Stimulated activated CD4-positive, alpha-beta T cell treated with anti-CD3 and anti-CD28 coated beads, TNF-alpha, amount 100 ng/mL, for 1 hour (primary cell): ENCODE measurements at regions not wholly inside any gene's neighbourhood (a gene's known extent, or its start where the extent isn't known, plus 50 kb on each side); places are given as distances from the start of the nearest gene placed in this dataset.
"Not testable (repeated sequence)": the region's sequence is repeated elsewhere in the genome, so short reads cannot be mapped to it uniquely, and the experiment has no call there.

Source experiments
- DNase-seq, 3 donors: peaks; one replicate each; pipeline ENCODE4 v3.0.0-alpha.2; 2020; ENCODE audit warnings: low read depth in 3 of 3, low spot score in 1 of 3

DNA sequence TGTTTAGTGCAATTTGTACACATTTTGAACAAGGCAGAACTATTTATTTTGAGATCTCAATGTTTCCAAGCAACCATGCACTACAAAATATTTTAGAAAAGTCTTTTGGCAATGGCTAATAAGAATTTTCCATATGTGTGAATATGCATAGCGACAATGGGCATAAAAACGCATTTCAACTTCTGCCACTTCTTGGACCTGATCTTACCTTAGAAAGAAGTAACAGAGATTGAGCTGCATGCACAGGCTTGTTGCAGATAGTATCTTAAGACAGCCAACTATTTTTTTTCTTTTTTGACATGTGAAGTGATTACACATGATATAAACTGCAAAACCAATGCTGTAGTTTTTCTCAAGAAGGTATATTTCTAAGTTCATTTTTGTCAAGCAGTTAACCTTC lies 210.4 kb upstream of the PHACTR1 start:
- no peak for DNase-seq

DNA sequence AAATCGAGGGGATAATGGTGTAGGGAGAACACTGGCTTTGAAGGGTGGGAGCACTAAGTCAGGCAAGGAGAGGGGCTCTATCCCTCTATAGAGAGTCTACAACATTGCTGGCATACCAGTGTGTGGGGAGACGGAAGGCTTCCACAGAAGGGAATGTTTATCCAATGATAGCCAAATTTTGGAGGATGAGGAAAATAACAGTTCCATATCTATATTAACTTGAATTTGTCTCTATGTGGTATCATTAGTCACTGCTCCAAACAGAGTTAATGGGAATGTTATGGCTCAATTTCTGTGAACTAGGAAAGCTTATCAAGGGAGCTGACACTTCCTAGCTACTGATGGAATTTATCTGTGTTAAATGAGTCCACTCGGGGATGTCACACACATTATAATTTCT lies 208.9 kb upstream of the PHACTR1 start:
- DNase-seq = no peak

DNA sequence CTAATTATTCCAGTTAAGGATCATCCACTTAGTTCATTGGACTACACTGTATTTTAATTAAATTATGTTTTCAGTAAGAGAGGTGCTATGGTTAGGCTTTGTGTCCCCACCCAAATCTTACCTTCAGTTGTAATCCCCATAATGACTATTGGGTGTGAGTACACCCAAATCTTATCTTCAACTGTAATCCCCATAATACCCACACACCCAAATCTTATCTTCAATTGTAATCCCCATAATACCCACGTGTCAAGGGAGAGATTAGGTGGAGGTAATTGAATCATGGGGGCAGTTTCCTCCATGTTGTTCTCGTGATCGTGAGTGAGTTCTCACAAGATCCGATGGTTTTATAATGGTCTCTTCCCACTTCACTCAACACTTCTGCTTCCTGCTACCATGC lies 208.0 kb upstream of the PHACTR1 start:
- DNase-seq = no peak

DNA sequence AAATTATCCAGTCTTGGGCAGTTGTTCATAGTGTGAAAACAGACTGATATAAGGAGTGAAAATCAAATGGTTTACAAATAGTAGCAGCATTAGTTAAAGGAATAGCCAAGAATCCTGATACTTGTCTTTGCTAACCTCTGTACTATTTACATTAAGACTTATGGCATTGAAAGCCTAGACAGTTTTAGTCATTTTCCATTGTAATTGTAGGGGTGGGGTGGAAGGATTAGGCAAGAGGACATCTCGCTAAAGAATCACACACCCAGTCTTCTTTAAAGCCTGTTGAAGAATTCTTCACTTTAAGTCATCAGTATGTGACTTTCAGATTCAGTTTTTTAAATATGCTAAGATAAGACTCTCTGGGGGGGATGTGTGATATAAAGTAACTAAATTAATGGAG lies 207.5 kb upstream of the PHACTR1 start:
- DNase-seq = no peak

DNA sequence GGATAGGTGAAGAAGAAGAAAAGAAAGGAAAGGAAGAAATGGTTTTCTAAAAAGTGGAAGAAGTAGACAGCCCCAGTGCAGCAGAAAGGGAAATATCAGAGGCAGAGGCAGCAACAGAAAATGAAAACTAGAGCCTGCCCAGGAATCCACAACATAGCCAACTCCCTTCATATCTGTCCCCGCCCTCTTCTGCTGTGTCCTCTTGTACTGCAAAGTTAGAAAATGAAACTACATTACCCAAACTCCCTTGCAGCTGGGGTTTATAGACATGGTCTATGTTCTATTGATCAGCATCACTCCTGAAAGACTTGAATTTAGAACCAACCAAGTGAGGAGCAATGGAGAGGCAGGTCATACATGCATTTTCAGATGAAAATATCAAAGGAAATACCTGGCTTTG lies 200.5 kb upstream of the PHACTR1 start:
- DNase-seq = no peak

DNA sequence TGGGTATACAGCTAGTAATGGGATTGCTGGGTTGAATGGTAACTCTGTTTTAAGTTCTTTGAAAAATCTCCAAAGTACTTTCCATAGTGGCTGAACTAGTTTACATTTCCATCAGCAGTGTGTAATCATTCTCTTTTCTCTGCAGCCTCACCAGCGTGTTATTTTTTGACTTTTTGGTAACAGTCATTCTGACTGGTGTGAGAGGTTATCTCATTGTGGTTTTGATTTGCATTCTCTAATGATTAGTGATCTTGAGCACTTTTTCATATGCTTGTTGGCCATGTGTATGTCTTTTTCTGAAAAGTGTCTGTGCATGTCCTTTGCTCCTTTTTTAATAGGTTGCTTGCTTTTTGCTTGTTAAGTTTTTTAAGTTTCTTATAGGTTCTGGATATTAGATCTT lies 194.2 kb upstream of the PHACTR1 start:
- DNase-seq = no peak

DNA sequence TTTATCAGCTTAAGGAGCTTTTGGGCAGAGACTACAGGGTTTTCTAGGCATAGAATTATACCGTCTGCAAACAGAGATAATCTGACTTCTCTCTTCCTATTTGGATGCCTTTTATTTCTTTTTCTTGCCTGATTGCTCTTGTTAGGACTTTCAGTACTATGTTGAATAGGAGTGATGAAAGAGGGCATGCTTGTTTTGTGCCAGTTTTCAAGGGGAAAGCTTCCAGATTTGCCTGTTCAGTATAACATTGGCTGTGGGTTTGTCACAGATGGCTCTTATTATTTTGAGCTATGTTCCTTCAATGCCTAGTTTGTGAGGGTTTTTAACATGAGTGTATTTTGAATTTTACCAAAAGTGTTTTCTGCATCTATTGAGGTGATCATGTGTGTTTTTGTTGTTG lies 192.8 kb upstream of the PHACTR1 start:
- DNase-seq = no peak

DNA sequence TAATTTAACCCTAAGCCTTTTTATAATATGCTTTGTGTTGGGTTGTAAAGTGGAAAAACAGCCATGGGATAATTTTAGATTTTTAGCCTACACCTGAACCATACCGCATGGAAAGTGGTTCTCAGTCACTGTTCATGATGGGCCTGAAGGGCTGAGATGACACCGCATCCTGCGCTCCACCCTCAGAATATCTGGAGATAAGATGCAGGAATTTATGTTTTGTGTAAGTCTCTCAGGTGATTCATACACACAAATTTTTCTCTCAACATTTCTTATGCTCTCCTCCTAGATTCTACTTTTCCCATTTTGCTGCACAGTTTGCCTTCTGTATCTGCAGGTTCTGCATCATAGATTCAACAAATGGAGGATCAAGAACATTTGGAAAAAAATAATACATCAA lies 191.3 kb upstream of the PHACTR1 start:
- DNase-seq = no peak

DNA sequence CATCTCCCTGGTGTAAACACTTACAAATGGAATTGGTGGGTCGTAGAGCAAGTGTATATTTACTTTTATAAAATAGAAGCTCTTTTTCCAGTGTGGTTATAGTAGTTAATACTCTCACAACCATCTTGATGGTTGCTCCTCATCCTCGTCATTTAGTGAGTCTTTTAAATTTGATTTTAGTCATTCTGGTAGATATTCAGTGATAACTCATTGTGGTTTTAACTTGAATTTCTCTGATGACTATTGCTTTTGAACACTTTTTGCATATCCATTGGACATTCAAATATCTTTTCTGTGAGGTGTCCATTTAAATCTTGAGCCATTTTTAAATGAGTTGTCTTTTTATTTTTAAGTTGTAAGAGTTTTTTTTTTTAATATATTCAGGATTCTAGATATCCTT lies 189.2 kb upstream of the PHACTR1 start:
- no peak for DNase-seq

DNA sequence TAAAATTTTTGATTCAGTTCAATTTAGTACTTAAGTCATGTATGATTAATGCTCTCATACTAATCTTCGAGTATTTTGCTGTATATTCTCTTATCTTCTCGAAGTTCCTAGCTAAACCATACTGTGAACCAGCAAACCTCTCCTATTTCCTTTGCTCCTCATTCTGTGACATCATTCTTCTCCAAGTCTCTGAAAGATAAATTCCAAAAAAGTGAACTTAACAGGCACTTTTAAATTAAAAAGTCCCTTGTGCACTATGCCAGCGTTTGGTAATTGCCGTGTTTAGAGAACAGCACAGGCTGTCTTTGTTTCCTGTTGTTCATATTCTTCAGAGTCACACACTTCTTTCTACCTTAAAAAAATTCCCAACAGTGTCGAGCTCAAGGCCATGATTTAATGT lies 188.4 kb upstream of the PHACTR1 start:
- no peak for DNase-seq

DNA sequence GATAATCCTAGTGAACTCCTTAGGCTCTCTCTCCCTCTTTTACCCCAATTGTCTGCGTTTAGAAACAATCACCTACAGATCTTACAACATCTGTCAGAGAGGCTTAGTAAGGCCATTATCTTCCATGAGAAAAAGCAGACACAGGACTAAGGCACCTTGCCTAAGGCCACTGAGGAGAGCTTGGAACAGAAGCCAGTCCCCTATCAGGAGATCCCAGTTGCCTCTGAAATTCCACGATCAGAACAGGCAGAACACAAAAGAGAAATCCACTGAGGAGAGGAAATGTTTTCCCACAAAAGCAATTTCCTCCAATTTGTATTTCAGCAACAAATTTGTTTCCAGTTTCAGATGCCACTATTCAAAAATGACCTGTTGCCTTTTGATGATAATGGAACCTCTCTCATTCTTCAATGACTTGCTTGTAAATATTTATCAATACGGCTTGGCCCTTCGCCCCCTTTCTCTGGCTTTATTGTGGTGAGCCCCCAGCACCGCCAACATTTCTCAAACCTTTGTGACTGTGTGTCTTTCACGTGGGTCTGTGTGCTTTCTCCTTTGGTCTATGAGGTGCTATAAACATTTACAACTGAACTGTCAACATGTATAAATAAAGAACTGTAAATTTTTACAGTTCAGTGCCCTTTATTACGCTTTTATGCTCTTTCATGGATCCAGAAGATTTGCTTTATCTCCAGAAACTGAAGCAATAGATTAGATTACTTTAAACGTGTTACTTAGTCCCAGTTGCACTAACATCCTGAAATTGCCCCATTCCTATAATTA lies 187.8 kb upstream of the PHACTR1 start:
- no peak for DNase-seq

DNA sequence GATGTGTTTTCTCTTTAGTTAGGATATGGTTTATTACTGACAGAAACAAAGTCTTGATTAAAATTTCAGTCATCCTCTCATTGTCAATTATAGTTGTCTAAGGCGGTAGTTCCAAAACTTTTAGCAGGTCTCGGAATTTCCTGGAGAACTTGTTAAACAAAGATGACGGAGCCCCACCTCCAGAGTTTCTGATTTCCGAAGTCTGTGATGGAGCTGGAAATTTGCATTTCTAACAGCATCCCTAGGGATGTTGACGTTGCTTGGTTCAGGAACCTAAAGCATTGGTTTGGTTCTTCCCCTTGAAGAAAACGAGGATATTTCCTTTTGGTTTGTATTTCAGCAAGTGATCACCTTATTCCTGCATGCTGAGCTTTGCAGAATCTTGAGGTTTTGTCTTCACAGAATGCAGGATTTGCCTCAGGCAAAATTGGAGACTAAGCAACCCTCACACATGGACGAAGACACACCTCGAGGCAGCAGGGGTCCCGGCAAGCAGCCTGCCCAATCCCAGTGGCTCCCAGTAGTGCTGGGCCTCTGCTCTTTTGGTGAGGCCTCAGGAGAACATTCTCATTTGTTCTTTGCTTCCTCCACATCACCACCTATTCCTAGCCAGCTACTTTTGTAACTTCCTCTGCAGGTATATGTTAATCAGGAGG lies 187.1 kb upstream of the PHACTR1 start:
- no peak for DNase-seq

DNA sequence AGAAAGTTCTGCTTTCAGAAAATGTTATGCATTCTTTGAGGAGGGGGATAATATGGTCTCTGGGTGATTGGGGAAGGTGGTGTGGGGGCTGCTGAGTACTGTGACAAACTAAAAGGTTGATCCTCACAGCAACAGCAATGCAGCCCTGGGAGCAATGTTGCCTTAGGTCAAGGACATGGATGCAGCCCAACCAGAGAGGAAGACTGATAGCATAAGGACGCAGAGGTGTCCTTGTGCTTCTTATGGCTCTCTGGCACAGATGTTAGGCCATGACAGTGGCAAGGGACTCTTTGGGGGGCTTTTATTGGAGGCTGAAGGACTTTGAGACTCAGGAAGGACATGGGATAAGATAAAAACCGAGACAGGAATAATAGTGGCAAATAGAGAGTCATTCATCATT lies 186.2 kb upstream of the PHACTR1 start:
- no peak for DNase-seq

DNA sequence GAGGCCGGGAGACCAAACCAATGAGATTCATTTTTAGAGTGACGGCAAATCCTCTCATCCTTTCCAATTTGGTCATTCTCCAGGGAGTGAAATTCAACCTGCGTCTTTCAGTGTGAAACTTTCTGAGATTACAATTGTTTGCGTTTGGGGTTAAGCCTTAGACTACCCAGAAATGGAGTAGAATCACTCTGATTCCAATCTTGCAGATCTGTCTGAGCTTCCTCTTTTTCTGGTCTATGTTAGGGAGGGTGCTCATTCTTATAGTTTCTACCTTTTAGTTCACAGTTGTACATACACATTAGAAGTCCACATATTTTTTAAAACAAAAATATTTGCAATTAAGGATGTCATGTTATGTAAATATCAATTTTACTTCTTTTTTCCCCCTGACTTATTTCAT lies 183.0 kb upstream of the PHACTR1 start:
- no peak for DNase-seq

DNA sequence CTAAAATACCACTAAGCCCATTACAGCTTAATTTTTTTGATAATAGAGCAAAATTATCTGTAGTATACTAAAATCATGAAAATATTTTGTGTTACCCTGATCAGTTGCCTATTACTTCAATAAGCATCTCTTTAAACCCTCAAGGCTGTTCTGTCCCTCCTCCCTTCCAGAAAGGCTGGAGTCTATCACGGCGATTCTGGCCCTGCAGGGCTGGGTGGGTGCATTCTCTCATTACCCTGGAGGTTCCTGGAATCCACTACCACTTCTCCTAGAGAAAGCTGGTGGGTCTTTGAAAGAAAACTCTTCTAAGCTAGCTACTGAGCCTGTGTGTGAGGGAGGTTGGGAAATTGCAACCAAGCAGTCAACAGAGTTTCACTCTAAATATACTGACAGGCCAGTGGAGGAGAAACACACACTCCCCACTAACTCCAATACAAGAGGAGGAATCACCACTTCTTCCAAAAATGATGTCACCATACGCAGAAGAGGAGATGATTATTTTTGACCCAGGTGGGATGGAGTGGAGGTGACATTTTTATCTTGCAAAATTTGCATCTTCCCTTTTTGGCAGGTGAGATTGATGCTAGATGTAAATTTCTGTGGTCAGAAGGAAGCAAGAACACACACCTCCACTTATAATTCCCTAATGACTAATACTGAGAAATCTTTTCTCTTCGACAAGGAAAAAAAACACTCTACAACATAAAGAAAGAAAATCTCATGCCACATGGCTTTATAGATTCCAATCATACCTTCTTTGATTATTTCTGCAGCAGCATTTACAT lies 182.3 kb upstream of the PHACTR1 start:
- DNase-seq = no peak

DNA sequence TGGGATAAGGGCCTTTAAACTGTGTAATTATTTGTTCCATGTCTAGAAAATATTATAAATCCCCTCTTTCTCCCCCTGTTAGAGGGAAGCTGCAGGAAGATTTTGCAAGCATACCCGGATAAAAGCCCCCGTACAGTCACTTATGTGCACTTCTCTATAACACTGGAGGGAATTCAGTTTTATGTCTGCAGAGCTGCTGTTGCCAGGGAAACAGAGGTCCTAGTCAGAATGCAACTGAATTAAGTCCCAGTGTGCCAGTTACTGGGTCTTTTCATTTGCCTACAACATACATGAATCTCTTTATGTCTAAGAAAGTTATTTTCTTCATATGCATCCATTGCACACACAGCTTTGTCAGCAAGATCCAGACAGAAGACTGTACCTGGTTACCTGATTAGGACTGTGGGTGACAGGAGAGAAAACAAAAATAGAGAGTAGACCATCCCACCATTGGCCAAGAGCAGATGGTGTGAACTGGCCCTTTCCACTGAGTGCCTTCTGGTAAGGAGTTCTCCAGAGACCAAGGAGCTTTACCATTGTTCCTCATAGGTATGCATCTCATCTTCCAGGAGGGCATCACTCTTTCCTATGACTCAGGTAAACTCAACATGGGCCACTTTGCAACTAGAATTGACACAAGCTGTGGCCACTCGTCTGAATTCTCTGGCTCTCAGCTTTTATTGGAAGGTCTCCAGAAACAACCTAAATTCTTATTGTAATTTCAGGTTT lies 180.8 kb upstream of the PHACTR1 start:
- DNase-seq = no peak

DNA sequence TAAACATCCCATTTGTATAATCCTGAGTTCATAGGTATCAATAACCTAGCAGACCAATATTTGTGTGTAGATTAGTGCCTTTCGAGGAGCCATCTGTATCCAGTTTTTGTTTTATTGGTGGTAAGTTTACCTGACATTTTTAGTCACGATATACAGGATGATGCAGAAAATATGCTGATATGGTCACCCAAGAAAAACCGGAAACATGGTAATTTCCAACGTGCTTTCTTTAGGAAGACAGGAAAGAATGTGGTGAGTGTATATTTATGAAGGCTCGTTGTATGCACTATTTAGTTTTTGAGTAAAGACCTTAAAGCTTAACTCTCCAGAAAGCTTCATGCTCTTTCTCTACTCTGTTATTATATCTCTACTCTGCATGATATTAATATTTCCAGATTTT lies 180.2 kb upstream of the PHACTR1 start:
- DNase-seq = no peak

DNA sequence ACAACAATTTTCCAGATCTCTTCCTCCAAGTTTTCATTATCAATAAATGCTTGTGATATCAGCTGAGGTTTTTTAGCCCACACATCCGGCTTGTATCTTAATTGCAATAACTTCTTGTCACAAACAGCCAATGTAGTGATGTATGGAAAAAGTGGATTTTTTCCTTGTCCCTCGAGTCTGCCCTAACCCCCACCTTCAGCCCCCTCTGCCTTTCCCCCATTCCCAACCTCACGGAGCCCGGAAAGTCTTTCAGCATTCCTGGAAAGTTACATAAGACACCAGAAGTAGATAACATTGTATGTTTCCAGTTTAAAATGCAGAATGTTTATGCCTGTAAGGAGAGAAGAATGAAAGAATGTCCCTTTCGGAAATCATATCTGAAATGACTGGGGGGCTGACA lies 179.2 kb upstream of the PHACTR1 start:
- no peak for DNase-seq

DNA sequence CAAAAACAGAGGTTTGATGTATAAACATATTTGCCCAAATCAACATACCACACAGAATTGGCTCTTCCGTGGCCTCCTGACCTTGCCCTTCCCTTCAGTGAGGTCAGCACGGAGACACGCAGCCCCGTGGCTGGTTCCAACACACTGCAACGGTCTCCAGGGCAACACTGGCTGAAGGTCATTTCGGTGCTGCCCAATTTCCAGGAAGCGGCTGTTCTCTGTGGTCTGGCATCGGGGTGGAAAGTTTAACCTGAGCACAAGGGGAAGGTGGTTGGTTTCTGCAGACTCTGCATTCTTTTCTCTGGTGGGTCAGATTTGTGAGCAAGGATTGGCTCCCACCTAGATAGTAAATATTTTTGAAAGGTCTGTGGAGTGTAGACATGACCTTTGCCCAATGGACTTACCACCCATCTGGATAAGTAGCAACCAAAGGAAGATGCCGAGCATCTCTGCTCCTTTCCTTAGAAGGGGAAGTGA lies 177.6 kb upstream of the PHACTR1 start:
- no peak for DNase-seq

DNA sequence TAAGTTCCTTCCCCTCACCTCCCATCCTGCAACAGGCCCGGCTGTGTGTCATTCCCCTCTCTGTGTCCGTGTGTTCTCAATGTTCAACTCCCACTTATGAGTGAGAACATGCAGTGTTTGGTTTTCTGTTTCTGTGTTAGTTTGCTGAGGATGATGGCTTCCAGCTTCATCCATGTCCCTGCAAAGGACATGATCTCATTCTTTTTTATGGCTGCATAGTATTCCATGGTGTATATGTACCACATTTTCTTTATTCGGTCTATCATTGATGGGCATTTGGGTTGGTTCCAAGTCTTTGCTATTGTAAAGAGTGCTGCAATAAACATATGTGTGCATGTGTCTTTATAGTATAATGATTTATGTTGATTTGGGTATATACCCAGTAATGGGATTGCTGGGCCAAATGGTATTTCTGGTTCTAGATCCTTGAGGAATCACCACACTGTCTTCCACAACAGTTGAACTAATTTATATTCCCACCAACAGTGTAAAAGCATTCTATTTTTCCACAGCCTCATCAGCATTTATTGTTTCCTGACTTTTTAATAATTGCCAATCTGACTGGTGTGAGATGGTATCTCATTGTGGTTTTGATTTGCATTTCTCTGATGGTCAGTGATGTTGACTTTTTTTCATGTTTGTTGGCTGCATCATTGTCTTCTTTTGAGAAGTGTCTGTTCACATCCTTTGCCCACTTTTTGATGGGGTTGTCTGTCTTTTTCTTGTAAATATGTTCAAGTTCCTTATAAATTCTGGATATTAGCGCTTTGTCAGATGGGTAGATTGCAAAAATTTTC lies 174.1 kb upstream of the PHACTR1 start:
- not testable (repeated sequence) for DNase-seq

DNA sequence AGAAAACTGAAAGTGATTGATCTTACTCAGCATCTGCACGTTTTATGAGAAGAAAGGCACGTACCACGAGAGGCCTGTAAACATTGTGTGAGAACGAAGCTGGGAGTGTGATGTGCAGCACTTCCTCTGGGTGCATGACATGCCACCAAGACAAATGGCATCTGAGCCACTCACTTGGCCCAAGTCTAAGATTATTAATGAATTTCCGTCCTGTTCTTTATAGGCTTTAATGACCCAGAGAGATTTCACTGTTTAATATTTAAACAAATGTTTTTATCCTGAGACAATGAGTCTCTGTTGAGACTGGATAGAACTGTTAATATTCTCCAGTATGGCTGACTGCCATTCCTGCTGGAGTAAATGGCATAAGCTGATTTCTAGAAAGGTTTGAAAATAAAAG lies 172.6 kb upstream of the PHACTR1 start:
- DNase-seq = no peak
